Stromal cell of bone marrow (primary cell): ENCODE measurements at regions not wholly inside any gene's neighbourhood (a gene's known extent, or its start where the extent isn't known, plus 50 kb on each side); places are given as distances from the start of the nearest gene placed in this dataset.

ENCODE experiments used
- DNase-seq: peaks from one replicate; pipeline ENCODE4 v3.0.0-alpha.2; 2012; ENCODE audit warnings: low read depth

- DNase-seq: no peak
These were observed 91.8 kb upstream of the TNC start for GRCh38 chr9:115209601-115210306.

- DNase-seq: no peak
These were observed 92.7 kb upstream of the TNC start for GRCh38 chr9:115210699-115211098.

- no peak for DNase-seq
These were observed 93.6 kb upstream of the TNC start for GRCh38 chr9:115211413-115212124.

- no peak for DNase-seq
These were observed 94.2 kb upstream of the TNC start for GRCh38 chr9:115212125-115212605.

GRCh38 chr9:115212832-115213231 lies 94.9 kb upstream of the TNC start:
- no peak for DNase-seq

- no peak for DNase-seq
These were observed 95.9 kb upstream of the TNC start for GRCh38 chr9:115213818-115214334.

GRCh38 chr9:115216873-115217272 lies 98.9 kb upstream of the TNC start:
- no peak for DNase-seq

GRCh38 chr9:115220319-115221005 lies 102.5 kb upstream of the TNC start:
- peak; percentile 65 for DNase-seq

- no peak for DNase-seq
These were observed 105.5 kb upstream of the TNC start for GRCh38 chr9:115223471-115223870.

- DNase-seq: no peak
These were observed 107.6 kb upstream of the TNC start for GRCh38 chr9:115225459-115226116.

GRCh38 chr9:115226152-115226551 lies 108.2 kb upstream of the TNC start:
- DNase-seq: no peak

- DNase-seq: no peak
These were observed 111.5 kb upstream of the TNC start for GRCh38 chr9:115229496-115229895.

- DNase-seq: no peak
These were observed 113.1 kb upstream of the TNC start for GRCh38 chr9:115230924-115231515.

- no peak for DNase-seq
These were observed 114.3 kb upstream of the TNC start for GRCh38 chr9:115232181-115232774.

GRCh38 chr9:115234094-115234493 lies 116.1 kb upstream of the TNC start:
- peak; percentile 76 for DNase-seq

GRCh38 chr9:115235221-115235620 lies 117.3 kb upstream of the TNC start:
- DNase-seq: no peak

- DNase-seq: peak; percentile 38
These were observed 119.5 kb upstream of the TNC start for GRCh38 chr9:115237385-115237998.

- DNase-seq: no peak
These were observed 122.7 kb upstream of the TNC start for GRCh38 chr9:115240676-115241075.

- DNase-seq: no peak
These were observed 123.7 kb upstream of the TNC start for GRCh38 chr9:115241641-115242040.

- no peak for DNase-seq
These were observed 131.5 kb upstream of the TNC start for GRCh38 chr9:115249488-115249887.

- peak; percentile 75 for DNase-seq
These were observed 132.7 kb upstream of the TNC start for GRCh38 chr9:115250621-115251032.
